ENCODE measurements at regions not wholly inside any gene's neighbourhood (a gene's known extent, or its start where the extent isn't known, plus 50 kb on each side); places are given as distances from the start of the nearest gene placed in this dataset.

- TF ChIP-seq CTCF (IDR thresholded peaks at IDR 0.05; ENCODE audit: poor library complexity, severe bottlenecking), result no peak
- no peak for TF ChIP-seq POLR2AphosphoS5 (IDR thresholded peaks at IDR 0.05)
- no peak for TF ChIP-seq RAD21 (conservative IDR thresholded peaks at IDR 0.05)
- TF ChIP-seq EZH2 (IDR thresholded peaks at IDR 0.05; ENCODE audit: borderline replicate concordance, insufficient read depth, low read length, poor library complexity, severe bottlenecking), result no peak
- TF ChIP-seq EP300 (conservative IDR thresholded peaks at IDR 0.05; ENCODE audit: poor library complexity, severe bottlenecking), result no peak
Observed at GRCh38 chr12:104896146-104896545, 61.9 kb downstream of the SLC41A2 start.
